Heart left ventricle (tissue), 16 donors: ENCODE measurements at regions not wholly inside any gene's neighbourhood (a gene's known extent, or its start where the extent isn't known, plus 50 kb on each side); places are given as distances from the start of the nearest gene placed in this dataset.

ENCODE experiments used
- ATAC-seq, 4 donors: fragments of 200-7000 bp; cut with Tn5 transposase; one replicate each; pipeline ENCODE4 v1.9.1; 2020 to 2022; ENCODE audit warnings: moderate library complexity in 4 of 4, mild to moderate bottlenecking in 3 of 4, moderate number of reproducible peaks in 1 of 4
- DNase-seq, 5 donors: peaks; one replicate each; pipeline ENCODE4 v3.0.0-alpha.2; 2020
- H3K27ac ChIP-seq, 12 donors: fragments of 200-600 bp; sonication (generic) in 4 of 12; one replicate each; pipeline versions ENCODE4 v1.5.0 to v1.8.0; 2016 to 2022; ENCODE audit warnings: mild to moderate bottlenecking in 2 of 12
- H3K27me3 ChIP-seq, 9 donors: fragments of 200-600 bp; sonication (generic) in 2 of 9; one replicate each; pipeline versions ENCODE4 v1.5.1 to v1.8.0; 2016 to 2022; ENCODE audit warnings: mild to moderate bottlenecking in 3 of 9
- H3K36me3 ChIP-seq, 9 donors: fragments of 200-600 bp; sonication (generic) in 2 of 9; one replicate each; pipeline versions ENCODE4 v1.5.0 to v1.8.0; 2018 to 2022; ENCODE audit warnings: mild to moderate bottlenecking in 2 of 9
- H3K4me1 ChIP-seq, 12 donors: fragments of 200-600 bp; sonication (generic) in 4 of 12; one replicate each; pipeline versions ENCODE4 v1.5.0 to v1.8.0; 2016 to 2022; ENCODE audit warnings: mild to moderate bottlenecking in 3 of 12
- H3K4me3 ChIP-seq, 12 donors: fragments of 200-600 bp; sonication (generic) in 4 of 12; one replicate each; pipeline versions ENCODE4 v1.5.0 to v1.8.0; 2017 to 2022; ENCODE audit warnings: mild to moderate bottlenecking in 9 of 12, moderate library complexity in 4 of 12
- H3K9me3 ChIP-seq, 12 donors: fragments of 200-600 bp; sonication (generic) in 4 of 12; one replicate each; pipeline versions ENCODE4 v1.5.0 to v1.8.0; 2016 to 2022; ENCODE audit warnings: mild to moderate bottlenecking in 1 of 12
- POLR2A ChIP-seq, 2 donors: fragments of 450-650 bp; IDR thresholded peaks; one replicate each; pipeline ENCODE4 v1.6.1; 2017; ENCODE audit warnings: antibody characterized with exemption in 2 of 2, mild to moderate bottlenecking in 2 of 2, moderate library complexity in 2 of 2
- WGBS, 4 donors: extraction: QIAGEN DNeasy Blood & Tissue Kit in 2 of 4; methylation state at CpG; one replicate each; pipeline versions ENCODE4 v1.1.5 to v1.1.7; 2013 to 2018; 5-methylcytosine and 5-hydroxymethylcytosine counted together
- intact Hi-C, 10 donors: fragments of 100-400 bp; cut with DNase I; formaldehyde crosslinking; loops; one replicate each; pipeline versions ENCODE4 v1.11.1 to v1.14.2; 2022
- TF ChIP-seq, protein P1 (sequence below), 12 donors: fragments of 200-600 bp; sonication (generic) in 4 of 12; IDR thresholded peaks; one replicate each; pipeline versions ENCODE4 v1.5.0 to v1.8.0; 2018 to 2022; ENCODE audit warnings: antibody characterized with exemption in 12 of 12, mild to moderate bottlenecking in 5 of 12
- donor health status: ischemic (EF 13 %, LVEDD 7.1; RV severe dilation, severe dysfunction).
- donor health status: healthy with polysubstance abuse.
- donor health status: DM: no; HTN: yes; CAD: no.
- donor health status: DM: no; HTN: no; CAD: no.
- donor health status: ischemic (EF 25% LVEDD 6.9; RV normal size, moderate dysfunction).
- donor health status: ischemic (EF 25% LVEDD 5.7; RV mildly dilated, moderate dysfunction).
- donor health status: healthy.
- donor health status: DM: yes; HTN: yes; CAD: no.
- donor health status: ischemic (EF 35%, LVEDD 5.7; RV mildly dilated, moderate dysfunction).
- donor health status: nonischemic (EF 11% LVEDD 7.7; RV severe dilation, severe dysfunction).
- donor health status: DM: yes; HTN: yes; CAD: no.
- donor health status: PGD.
- donor health status: ischemic (EF 29% LVEDD 5.4; RV normal size, mild dysfunction).
- donor health status: nonischemic (EF 23%, LVEDD 6.1; RV moderate dilation, normal function).

GRCh38 chr19:30919737-30920136 is 429.5 kb downstream of the TSHZ3 start:
- intact Hi-C loops, result no loop called here
- H3K4me3 ChIP-seq, result no peak overlapping the region
- no peaks in the 10 kb centered on the region for H3K9me3 ChIP-seq
- TF ChIP-seq, protein P1, sequence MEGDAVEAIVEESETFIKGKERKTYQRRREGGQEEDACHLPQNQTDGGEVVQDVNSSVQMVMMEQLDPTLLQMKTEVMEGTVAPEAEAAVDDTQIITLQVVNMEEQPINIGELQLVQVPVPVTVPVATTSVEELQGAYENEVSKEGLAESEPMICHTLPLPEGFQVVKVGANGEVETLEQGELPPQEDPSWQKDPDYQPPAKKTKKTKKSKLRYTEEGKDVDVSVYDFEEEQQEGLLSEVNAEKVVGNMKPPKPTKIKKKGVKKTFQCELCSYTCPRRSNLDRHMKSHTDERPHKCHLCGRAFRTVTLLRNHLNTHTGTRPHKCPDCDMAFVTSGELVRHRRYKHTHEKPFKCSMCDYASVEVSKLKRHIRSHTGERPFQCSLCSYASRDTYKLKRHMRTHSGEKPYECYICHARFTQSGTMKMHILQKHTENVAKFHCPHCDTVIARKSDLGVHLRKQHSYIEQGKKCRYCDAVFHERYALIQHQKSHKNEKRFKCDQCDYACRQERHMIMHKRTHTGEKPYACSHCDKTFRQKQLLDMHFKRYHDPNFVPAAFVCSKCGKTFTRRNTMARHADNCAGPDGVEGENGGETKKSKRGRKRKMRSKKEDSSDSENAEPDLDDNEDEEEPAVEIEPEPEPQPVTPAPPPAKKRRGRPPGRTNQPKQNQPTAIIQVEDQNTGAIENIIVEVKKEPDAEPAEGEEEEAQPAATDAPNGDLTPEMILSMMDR (IDR thresholded peaks at IDR 0.05), result no peak
- no peak for TF ChIP-seq POLR2A (IDR thresholded peaks at IDR 0.05)
- H3K36me3 ChIP-seq, result no peaks in the 10 kb centered on the region
- no peak for DNase-seq
- H3K27me3 ChIP-seq, result peaks cover 0 to 33% (median 0%) of the 10 kb centered on the region in 9 donors
- no peak for ATAC-seq
- H3K27ac ChIP-seq, result no peak overlapping the region
- no peaks in the 10 kb centered on the region for H3K4me1 ChIP-seq
- WGBS, 4 donors, result 42 to 58% (median 48%) methylated on average over 1 of the region's 1 CpG

GRCh38 chr19:30916238-30916637 is 433.0 kb downstream of the TSHZ3 start:
- intact Hi-C loops, result no loop called here
- no peaks in the 10 kb centered on the region for H3K4me1 ChIP-seq
- H3K27me3 ChIP-seq, result peaks cover 0 to 27% (median 2%) of the 10 kb centered on the region in 9 donors
- TF ChIP-seq, protein P1 (IDR thresholded peaks at IDR 0.05), result no peak
- no peak for TF ChIP-seq POLR2A (IDR thresholded peaks at IDR 0.05)
- DNase-seq (no peak), ATAC-seq (no peak)
- no peaks in the 10 kb centered on the region for H3K9me3 ChIP-seq
- H3K4me3 ChIP-seq, result no peak overlapping the region
- no peak overlapping the region for H3K27ac ChIP-seq
- WGBS, 4 donors, result 57 to 70% (median 67%) methylated on average over 9 of the region's 9 CpGs
- H3K36me3 ChIP-seq, result no peaks in the 10 kb centered on the region

DNA sequence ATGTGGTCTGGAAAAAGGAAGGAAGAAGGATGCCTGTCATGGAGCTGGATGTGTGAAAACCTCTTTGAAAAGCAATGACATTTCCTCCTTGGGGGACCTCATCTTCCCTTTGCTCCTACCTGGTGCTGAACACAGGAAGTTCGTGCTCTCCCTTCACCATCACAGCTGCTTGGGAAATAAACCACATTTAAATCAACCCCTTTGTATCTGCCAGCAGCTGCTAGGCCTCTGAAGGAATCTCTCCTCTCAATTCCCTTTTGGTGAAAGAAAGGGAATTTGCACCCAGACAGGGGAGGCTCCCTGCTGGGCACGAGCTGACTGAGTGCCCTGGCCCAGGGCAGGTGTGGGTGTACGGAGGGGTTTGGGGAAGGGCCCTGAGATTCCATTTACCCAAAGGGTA is 437.7 kb downstream of the TSHZ3 start:
- H3K4me3 ChIP-seq, result no peak overlapping the region
- no peaks in the 10 kb centered on the region for H3K9me3 ChIP-seq
- ATAC-seq, result no peak
- TF ChIP-seq, protein P1 (IDR thresholded peaks at IDR 0.05), result no peak
- no peak for TF ChIP-seq POLR2A (IDR thresholded peaks at IDR 0.05)
- H3K36me3 ChIP-seq, result no peaks in the 10 kb centered on the region
- 49 to 71% (median 66%) methylated on average over 3 of the region's 3 CpGs for WGBS, 4 donors
- H3K27ac ChIP-seq, result no peak overlapping the region
- H3K27me3 ChIP-seq, result peaks cover 0 to 2% (median 0%) of the 10 kb centered on the region in 9 donors
- intact Hi-C loops, result no loop called here
- no peak for DNase-seq
- no peaks in the 10 kb centered on the region for H3K4me1 ChIP-seq

- Histone ChIP-seq H3K4me1 (no peaks in the 10 kb centered on the region), H3K27me3 (peaks cover 0 to 2% (median 0%) of the 10 kb centered on the region in 9 donors), H3K27ac (no peak overlapping the region), H3K9me3 (no peaks in the 10 kb centered on the region), H3K36me3 (no peaks in the 10 kb centered on the region), H3K4me3 (no peak overlapping the region)
- no peak for TF ChIP-seq POLR2A (IDR thresholded peaks at IDR 0.05)
- TF ChIP-seq, protein P1 (IDR thresholded peaks at IDR 0.05), result no peak
- DNase-seq (no peak), ATAC-seq (no peak)
- 74 to 88% (median 79%) methylated on average over 14 to 16 of the region's 16 CpGs for WGBS, 4 donors
- intact Hi-C loops, result no loop called here
Measured at GRCh38 chr19:30910485-30911240, 438.6 kb downstream of the TSHZ3 start.
